AG04449 (cell line): ENCODE measurements at regions not wholly inside any gene's neighbourhood (a gene's known extent, or its start where the extent isn't known, plus 50 kb on each side); places are given as distances from the start of the nearest gene placed in this dataset.

Experiments used
- CTCF ChIA-PET: fragments of 350-600 bp; formaldehyde crosslinking; extraction: SDS; loops from one replicate; lab custom pipeline; 2021; ENCODE audit warnings: antibody characterized with exemption; lab: Yijun Ruan, JAX
- POLR2A ChIA-PET: fragments of 400-600, 350-600 bp; formaldehyde crosslinking; extraction: SDS; loops from one replicate; lab custom pipeline; 2020; ENCODE audit warnings: antibody characterized with exemption, inconsistent platforms; lab: Yijun Ruan, JAX
- DNase-seq: peaks from one replicate; pipeline ENCODE4 v3.0.0-alpha.2; 2010; ENCODE audit warnings: low read depth, low spot score
- H3K4me3 ChIP-seq: 2 replicates; pipeline ENCODE4 v1.5.1; 2011; ENCODE audit warnings: low read depth, mild to moderate bottlenecking, control low read depth, low read length
- TF ChIP-seq, protein P1 (sequence below): IDR thresholded peaks from one replicate; pipeline ENCODE4 v1.5.1; 2011; ENCODE audit warnings: mild to moderate bottlenecking, moderate library complexity, low read length, control low read depth, inconsistent platforms; ENCODE audit not compliant: insufficient read depth; ENCODE audit errors: missing control alignments

DNA sequence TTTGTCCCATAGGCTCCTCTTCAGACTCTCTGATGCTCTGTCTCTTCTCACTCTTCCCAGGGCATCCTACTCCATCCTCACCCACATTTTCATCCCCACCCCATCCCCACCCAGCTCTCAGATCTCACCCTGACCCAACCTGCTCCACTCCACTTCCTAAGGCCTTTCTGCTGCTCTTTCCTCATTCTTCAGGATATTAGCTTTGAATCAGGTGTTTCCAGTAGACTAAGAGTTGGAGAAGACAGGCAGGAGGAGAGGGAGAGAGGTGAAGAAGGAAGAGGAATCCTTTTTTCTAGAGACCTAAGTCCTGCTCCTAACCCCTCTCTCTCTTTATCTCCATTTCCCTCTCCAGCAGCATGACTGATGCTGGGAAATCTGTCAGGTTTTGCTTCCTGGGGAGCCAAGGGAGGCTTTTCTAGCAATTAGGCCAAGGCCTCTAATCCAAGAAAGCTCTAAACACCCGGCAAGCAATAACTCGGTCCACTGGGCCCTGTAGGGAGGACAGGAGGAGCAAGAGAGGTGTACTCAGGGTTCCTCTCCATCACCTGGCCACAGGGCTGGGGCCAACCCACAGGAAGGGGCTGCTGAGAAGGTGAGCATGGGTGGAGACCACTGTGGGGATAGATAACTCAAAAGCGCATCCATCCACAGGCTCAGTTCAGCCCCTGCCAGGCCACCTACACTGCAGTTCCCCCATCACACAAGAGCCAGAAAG, 133.3 kb downstream of the TMEM132E start:
- TF ChIP-seq, protein P1, sequence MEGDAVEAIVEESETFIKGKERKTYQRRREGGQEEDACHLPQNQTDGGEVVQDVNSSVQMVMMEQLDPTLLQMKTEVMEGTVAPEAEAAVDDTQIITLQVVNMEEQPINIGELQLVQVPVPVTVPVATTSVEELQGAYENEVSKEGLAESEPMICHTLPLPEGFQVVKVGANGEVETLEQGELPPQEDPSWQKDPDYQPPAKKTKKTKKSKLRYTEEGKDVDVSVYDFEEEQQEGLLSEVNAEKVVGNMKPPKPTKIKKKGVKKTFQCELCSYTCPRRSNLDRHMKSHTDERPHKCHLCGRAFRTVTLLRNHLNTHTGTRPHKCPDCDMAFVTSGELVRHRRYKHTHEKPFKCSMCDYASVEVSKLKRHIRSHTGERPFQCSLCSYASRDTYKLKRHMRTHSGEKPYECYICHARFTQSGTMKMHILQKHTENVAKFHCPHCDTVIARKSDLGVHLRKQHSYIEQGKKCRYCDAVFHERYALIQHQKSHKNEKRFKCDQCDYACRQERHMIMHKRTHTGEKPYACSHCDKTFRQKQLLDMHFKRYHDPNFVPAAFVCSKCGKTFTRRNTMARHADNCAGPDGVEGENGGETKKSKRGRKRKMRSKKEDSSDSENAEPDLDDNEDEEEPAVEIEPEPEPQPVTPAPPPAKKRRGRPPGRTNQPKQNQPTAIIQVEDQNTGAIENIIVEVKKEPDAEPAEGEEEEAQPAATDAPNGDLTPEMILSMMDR, result no peak
- ChIA-PET CTCF (no interaction called here), POLR2A (no interaction called here)
- no peak for DNase-seq
- no peak overlapping the region for H3K4me3 ChIP-seq

DNA sequence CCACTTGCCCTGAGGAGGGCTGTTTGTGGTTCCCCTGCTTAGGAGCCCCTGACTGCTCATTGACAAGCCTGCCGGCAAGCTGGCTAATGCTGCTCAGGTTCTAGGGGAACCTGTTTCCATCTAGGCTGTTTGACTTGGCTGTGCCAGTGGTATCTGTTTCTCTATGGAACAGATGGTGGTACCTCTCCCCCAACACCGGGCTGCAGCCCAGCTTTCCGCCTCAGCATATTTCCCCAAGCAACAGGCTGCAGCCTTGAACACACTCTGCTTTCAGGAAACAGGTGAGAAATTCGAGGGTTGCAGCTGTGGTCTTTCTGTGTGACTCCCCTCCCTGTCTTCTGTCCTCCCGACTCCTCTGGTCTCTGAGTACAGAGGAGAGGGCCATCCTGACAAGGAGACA, 132.3 kb downstream of the TMEM132E start:
- DNase-seq, result no peak
- ChIA-PET POLR2A (no interaction called here), CTCF (no interaction called here)
- no peak overlapping the region for H3K4me3 ChIP-seq
- TF ChIP-seq, protein P1, result no peak

DNA sequence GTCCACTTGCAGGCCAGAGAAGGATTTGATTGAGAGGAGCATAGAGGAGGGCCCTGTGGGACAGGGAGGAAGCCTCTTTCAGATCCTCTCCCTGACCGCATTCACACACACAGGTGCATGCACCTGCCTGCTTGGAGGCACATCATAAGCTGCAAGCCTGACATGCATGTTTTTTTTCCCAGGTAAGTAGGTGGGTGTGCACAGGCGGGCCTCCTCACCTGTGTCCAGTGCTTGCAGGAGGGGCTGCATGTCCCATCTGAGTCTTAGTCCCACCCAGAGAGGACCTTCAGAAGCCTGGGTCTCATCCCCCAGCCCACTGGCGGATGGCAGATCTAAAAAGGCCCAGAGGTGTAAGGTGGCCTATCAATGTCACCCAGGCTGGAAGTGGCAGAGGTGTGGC, 130.8 kb downstream of the TMEM132E start:
- ChIA-PET CTCF (no interaction called here), POLR2A (no interaction called here)
- TF ChIP-seq, protein P1, result no peak
- no peak for DNase-seq
- H3K4me3 ChIP-seq, result no peak overlapping the region

DNA sequence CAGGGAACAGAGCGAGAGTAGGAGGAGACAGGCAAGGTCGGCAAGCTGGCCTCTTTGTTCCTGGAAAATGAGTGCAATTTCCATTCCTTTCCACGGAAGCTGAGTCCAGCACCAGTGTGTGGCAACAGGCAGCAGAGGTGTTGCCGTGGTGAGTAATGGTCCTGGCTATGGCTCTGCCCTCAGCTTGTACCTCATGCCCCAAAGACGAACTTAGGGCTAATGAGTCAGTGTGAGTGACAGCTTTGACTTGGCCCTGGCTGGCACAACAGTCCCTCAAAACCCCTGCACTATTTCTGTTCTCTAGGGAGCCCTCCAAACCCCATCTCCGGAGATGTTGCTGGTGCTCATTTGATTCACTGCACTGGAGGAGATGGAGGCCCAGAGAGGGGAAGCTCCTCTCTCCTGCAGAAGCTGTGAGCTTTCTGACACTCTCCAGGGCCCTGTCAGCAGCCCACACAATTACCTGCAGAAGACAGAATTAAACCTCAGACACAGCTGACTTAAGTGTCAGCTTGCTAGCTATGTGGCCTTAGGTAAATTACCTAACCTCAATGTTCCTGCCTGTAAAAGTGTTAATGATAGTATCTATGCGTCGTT, 129.9 kb downstream of the TMEM132E start:
- POLR2A ChIA-PET, result no interaction called here
- CTCF ChIA-PET, result no interaction called here
- TF ChIP-seq, protein P1, result no peak
- no peak for DNase-seq
- no peak overlapping the region for H3K4me3 ChIP-seq

DNA sequence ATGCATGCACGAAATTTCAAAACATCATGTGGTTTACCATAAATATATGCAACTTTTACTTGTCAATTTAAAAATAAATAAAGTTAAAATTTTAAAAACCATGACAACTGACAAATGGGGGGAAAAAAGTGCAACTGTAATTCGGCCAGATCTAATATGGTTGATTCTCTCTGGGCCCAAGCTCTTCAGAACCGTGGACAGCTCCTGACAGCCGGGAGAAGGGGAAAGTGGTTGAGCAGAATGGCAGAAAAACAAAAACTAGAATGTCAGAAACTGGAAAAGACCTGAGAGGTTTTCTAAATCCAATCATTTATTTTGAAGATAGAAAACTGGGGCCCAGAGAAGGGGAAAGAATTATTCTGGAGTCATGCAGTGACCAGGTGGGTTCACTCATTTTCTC, 126.6 kb downstream of the TMEM132E start:
- CTCF ChIA-PET, result no interaction called here

DNA sequence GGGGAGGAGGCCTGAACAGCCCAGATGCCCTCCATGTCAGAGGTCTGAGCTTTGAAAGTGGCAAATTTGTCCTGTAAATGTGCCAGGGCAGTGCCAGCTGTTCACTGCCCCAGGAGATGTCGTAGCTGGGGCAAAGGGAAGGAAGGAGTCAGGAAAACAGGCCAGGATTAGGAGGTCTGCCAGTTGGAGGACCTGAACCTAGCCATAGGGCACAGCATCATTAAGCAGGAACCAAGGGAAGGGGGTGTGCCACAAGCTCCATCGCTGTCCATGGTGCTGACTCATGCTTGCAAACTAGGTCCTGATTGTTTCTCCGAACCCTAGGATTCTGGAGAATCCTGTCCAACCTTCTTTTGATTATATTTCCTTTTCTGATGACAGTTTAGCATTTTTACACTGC, 124.2 kb downstream of the TMEM132E start:
- no peak overlapping the region for H3K4me3 ChIP-seq
- ChIA-PET POLR2A (no interaction called here), CTCF (no interaction called here)
- TF ChIP-seq, protein P1, result no peak
- DNase-seq, result no peak

More for the DNA sequence above, 126.6 kb downstream of the TMEM132E start:
- DNase-seq, result no peak
- TF ChIP-seq, protein P1, result no peak
- POLR2A ChIA-PET, result no interaction called here
- no peak overlapping the region for H3K4me3 ChIP-seq
